H9 (cell line): ENCODE measurements at regions not wholly inside any gene's neighbourhood (a gene's known extent, or its start where the extent isn't known, plus 50 kb on each side); places are given as distances from the start of the nearest gene placed in this dataset.
"Not testable (repeated sequence)": the region's sequence is repeated elsewhere in the genome, so short reads cannot be mapped to it uniquely, and the experiment has no call there.

ENCODE experiments used
- DNase-seq: peaks from one replicate; pipeline ENCODE4 v3.0.0-alpha.2; 2017
- H2AFZ ChIP-seq: one replicate; pipeline ENCODE4 v1.6.1; 2013; ENCODE audit warnings: mild to moderate bottlenecking, low read length, control low read depth, moderate library complexity
- H2AK5ac ChIP-seq: 2 replicates; pipeline ENCODE4 v1.6.1; 2013; ENCODE audit warnings: low read length, control low read depth, mixed read lengths; ENCODE audit not compliant: insufficient read length
- H2BK120ac ChIP-seq: one replicate; pipeline ENCODE4 v1.6.1; 2013; ENCODE audit warnings: low read depth, mild to moderate bottlenecking, low read length, control low read depth, inconsistent platforms; ENCODE audit not compliant: poor library complexity, severe bottlenecking
- H2BK12ac ChIP-seq: 2 replicates; pipeline ENCODE4 v1.6.1; 2013; ENCODE audit warnings: low read length, control low read depth, mixed read lengths, low read depth; ENCODE audit not compliant: insufficient read length
- H2BK15ac ChIP-seq: 2 replicates; pipeline ENCODE4 v1.6.1; 2013; ENCODE audit warnings: low read depth, low read length, control low read depth
- H2BK20ac ChIP-seq: one replicate; pipeline ENCODE4 v1.6.1; 2013; ENCODE audit warnings: low read depth, mild to moderate bottlenecking, low read length, control low read depth, inconsistent platforms; ENCODE audit not compliant: poor library complexity, severe bottlenecking
- H2BK5ac ChIP-seq: 2 replicates; pipeline ENCODE4 v1.6.1; 2013; ENCODE audit warnings: low read length, control low read depth, mixed read lengths; ENCODE audit not compliant: insufficient read length
- H3K14ac ChIP-seq: 2 replicates; pipeline ENCODE4 v1.6.1; 2013; ENCODE audit warnings: low read length, control low read depth; ENCODE audit not compliant: insufficient read depth
- H3K18ac ChIP-seq: 2 replicates; pipeline ENCODE4 v1.6.1; 2013; ENCODE audit warnings: low read depth, mild to moderate bottlenecking, mixed read lengths, low read length, control low read depth; ENCODE audit not compliant: insufficient read length
- H3K23ac ChIP-seq: 2 replicates; pipeline ENCODE4 v1.6.1; 2013; ENCODE audit warnings: low read length, control low read depth, mixed read lengths, low read depth; ENCODE audit not compliant: insufficient read length
- H3K23me2 ChIP-seq: 2 replicates; pipeline ENCODE4 v1.6.1; 2013; ENCODE audit warnings: low read depth, mild to moderate bottlenecking, mixed read lengths, low read length, control low read depth; ENCODE audit not compliant: insufficient read length, poor library complexity, severe bottlenecking
- H3K27ac ChIP-seq: 2 replicates; pipeline ENCODE4 v1.5.1; 2013; ENCODE audit warnings: low read length, control low read depth, mixed read lengths, low read depth; ENCODE audit not compliant: insufficient read length
- H3K27me3 ChIP-seq: 2 replicates; pipeline ENCODE4 v1.6.1; 2013; ENCODE audit warnings: low read length, control low read depth, inconsistent platforms; ENCODE audit not compliant: insufficient read depth
- H3K4ac ChIP-seq: 2 replicates; pipeline ENCODE4 v1.6.1; 2013; ENCODE audit warnings: low read depth, mild to moderate bottlenecking, control low read depth, inconsistent platforms, low read length, moderate library complexity
- H3K4me1 ChIP-seq: 2 replicates; pipeline ENCODE4 v1.6.1; 2013; ENCODE audit warnings: low read length, control low read depth, inconsistent platforms; ENCODE audit not compliant: insufficient read depth
- H3K4me2 ChIP-seq: 2 replicates; pipeline ENCODE4 v1.6.1; 2013; ENCODE audit warnings: low read length, control low read depth, mixed read lengths; ENCODE audit not compliant: insufficient read length, insufficient read depth
- H3K56ac ChIP-seq: 2 replicates; pipeline ENCODE4 v1.6.1; 2013; ENCODE audit warnings: low read depth, mild to moderate bottlenecking, mixed read lengths, low read length, control low read depth; ENCODE audit not compliant: insufficient read length
- H3K79me1 ChIP-seq: 2 replicates; pipeline ENCODE4 v1.6.1; 2013; ENCODE audit warnings: low read depth, mild to moderate bottlenecking, moderate library complexity, low read length, control low read depth, inconsistent platforms; ENCODE audit not compliant: insufficient read depth, poor library complexity, severe bottlenecking
- H3K79me2 ChIP-seq: 2 replicates; pipeline ENCODE4 v1.6.1; 2013; ENCODE audit warnings: low read length, control low read depth, inconsistent platforms; ENCODE audit not compliant: insufficient read depth
- H3K9ac ChIP-seq: 2 replicates; pipeline ENCODE4 v1.6.1; 2013; ENCODE audit warnings: low read length, control low read depth, mixed read lengths; ENCODE audit not compliant: insufficient read length; ENCODE audit errors: extremely low read depth
- H3K9me3 ChIP-seq: one replicate; pipeline ENCODE4 v1.6.1; 2013; ENCODE audit warnings: low read depth, low read length, inconsistent platforms; ENCODE audit not compliant: control insufficient read depth
- H3T11ph ChIP-seq: one replicate; pipeline ENCODE4 v1.6.1; 2013; ENCODE audit warnings: mild to moderate bottlenecking, low read length, control low read depth, inconsistent platforms
- H4K20me1 ChIP-seq: one replicate; pipeline ENCODE4 v1.6.1; 2013; ENCODE audit not compliant: control insufficient read depth, insufficient read length, insufficient read depth
- H4K5ac ChIP-seq: 2 replicates; pipeline ENCODE4 v1.6.1; 2013; ENCODE audit warnings: low read depth, mild to moderate bottlenecking, mixed read lengths, low read length, control low read depth; ENCODE audit not compliant: insufficient read length
- H4K8ac ChIP-seq: replicated peaks from 2 replicates; pipeline ENCODE4 v1.6.1; 2013; ENCODE audit warnings: low read length, control low read depth, mixed read lengths, low read depth; ENCODE audit not compliant: insufficient read length
- H4K91ac ChIP-seq: 2 replicates; pipeline ENCODE4 v1.6.1; 2013; ENCODE audit warnings: low read depth, mild to moderate bottlenecking, moderate library complexity, mixed read lengths, low read length, control low read depth; ENCODE audit not compliant: insufficient read length
- H3K27ac Mint-ChIP-seq, 3 experiments: 2 replicates in 2 of 3; 3 replicates in 1 of 3; pipeline ENCODE4 v1.8.0; 2020 to 2021; ENCODE audit warnings: mixed read lengths in 3 of 3, mild to moderate bottlenecking in 1 of 3, moderate library complexity in 1 of 3
- H3K27me3 Mint-ChIP-seq: 2 replicates; pipeline ENCODE4 v1.8.0; 2021; ENCODE audit warnings: low read depth, mild to moderate bottlenecking, moderate library complexity, mixed read lengths
- H3K36me3 Mint-ChIP-seq, 3 experiments: 2 replicates in 2 of 3; 3 replicates in 1 of 3; pipeline ENCODE4 v1.8.0; 2020 to 2021; ENCODE audit warnings: low read depth in 3 of 3, mixed read lengths in 3 of 3; ENCODE audit not compliant: insufficient read depth in 1 of 3
- H3K4me1 Mint-ChIP-seq, 2 experiments: 2 replicates each; pipeline ENCODE4 v1.8.0; 2020; ENCODE audit warnings: mixed read lengths in 2 of 2
- H3K4me3 Mint-ChIP-seq, 2 experiments: 2 replicates in 1 of 2; 3 replicates in 1 of 2; pipeline ENCODE4 v1.8.0; 2020 to 2021; ENCODE audit warnings: mild to moderate bottlenecking in 2 of 2, mixed read lengths in 2 of 2, moderate library complexity in 1 of 2
- H3K9me3 Mint-ChIP-seq, 2 experiments: 2 replicates in 1 of 2; 3 replicates in 1 of 2; pipeline ENCODE4 v1.8.0; 2020; ENCODE audit warnings: mild to moderate bottlenecking in 2 of 2, mixed read lengths in 2 of 2, moderate library complexity in 1 of 2
- WGBS: extraction: QIAGEN DNeasy Blood & Tissue Kit; methylation state at CpG from one replicate; pipeline ENCODE4 v1.1.7; 2013; ENCODE audit warnings: missing lambda C conversion rate, low lambda C conversion rate, mixed read lengths; ENCODE audit not compliant: insufficient read length; ENCODE audit errors: extremely low coverage; 5-methylcytosine and 5-hydroxymethylcytosine counted together

- H3K4me3 Mint-ChIP-seq, H3K79me1 ChIP-seq, H3K36me3 Mint-ChIP-seq, H4K20me1 ChIP-seq, H2BK15ac ChIP-seq, H3K27me3 ChIP-seq, H3K4me2 ChIP-seq, H2AK5ac ChIP-seq, H4K8ac ChIP-seq, H3K23ac ChIP-seq, H2BK120ac ChIP-seq, H3K9me3 Mint-ChIP-seq, H2BK5ac ChIP-seq, H3K27me3 Mint-ChIP-seq, H4K91ac ChIP-seq, H3K79me2 ChIP-seq, H3K14ac ChIP-seq, H3K9ac ChIP-seq, H3K4me1 Mint-ChIP-seq, H3K4ac ChIP-seq, H3K27ac ChIP-seq, H2BK20ac ChIP-seq, H3K27ac Mint-ChIP-seq, H3K4me1 ChIP-seq, H3K56ac ChIP-seq, DNase-seq, H3K23me2 ChIP-seq, H2AFZ ChIP-seq, H4K5ac ChIP-seq, H3K18ac ChIP-seq, H2BK12ac ChIP-seq, H3K9me3 ChIP-seq, H3T11ph ChIP-seq: not testable (repeated sequence)
- whole genome bisulfite sequencing, result no CpG with 5 or more reads among the region's 8 CpGs
Observed at GRCh38 chr22:21150863-21151262, 105.1 kb downstream of the LRRC74B start.

DNA sequence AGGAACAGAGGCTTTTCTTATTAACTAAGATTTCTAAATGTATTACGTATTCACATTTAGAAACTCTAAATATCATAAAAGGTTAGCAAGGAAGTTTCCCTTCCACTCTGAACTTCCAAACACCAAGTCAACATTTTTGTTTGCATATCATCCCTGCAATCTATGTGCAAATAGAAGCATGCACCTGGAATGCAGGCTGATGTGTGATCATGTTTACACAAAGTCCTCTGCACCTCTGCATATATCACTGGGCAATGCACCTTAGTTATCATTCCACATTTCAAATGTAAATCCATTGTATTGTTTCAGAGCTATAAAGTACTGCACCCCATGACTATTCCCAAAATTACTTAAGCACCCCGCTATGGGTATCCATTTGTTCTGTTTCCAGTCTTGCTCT, 142.1 kb downstream of the LRRC74B start:
- H3K79me1 ChIP-seq, H3K4me1 Mint-ChIP-seq, H3K27me3 Mint-ChIP-seq, H3K9me3 ChIP-seq, H3K27ac Mint-ChIP-seq, H3K79me2 ChIP-seq, H3K23ac ChIP-seq, H4K91ac ChIP-seq, H3K14ac ChIP-seq, H4K5ac ChIP-seq, H3K27me3 ChIP-seq, H3K9me3 Mint-ChIP-seq, H3K4me2 ChIP-seq, H3K18ac ChIP-seq, H3K23me2 ChIP-seq, H2BK5ac ChIP-seq, H3K9ac ChIP-seq, DNase-seq, H3K27ac ChIP-seq, H3T11ph ChIP-seq, H3K4ac ChIP-seq, H3K4me1 ChIP-seq, H2AFZ ChIP-seq, H3K36me3 Mint-ChIP-seq, H3K56ac ChIP-seq, H2BK15ac ChIP-seq, H2BK12ac ChIP-seq, H3K4me3 Mint-ChIP-seq, H4K8ac ChIP-seq, H2BK120ac ChIP-seq, H2BK20ac ChIP-seq, H4K20me1 ChIP-seq, H2AK5ac ChIP-seq: not testable (repeated sequence)
- WGBS, result no CpG with 5 or more reads among the region's 2 CpGs

DNA sequence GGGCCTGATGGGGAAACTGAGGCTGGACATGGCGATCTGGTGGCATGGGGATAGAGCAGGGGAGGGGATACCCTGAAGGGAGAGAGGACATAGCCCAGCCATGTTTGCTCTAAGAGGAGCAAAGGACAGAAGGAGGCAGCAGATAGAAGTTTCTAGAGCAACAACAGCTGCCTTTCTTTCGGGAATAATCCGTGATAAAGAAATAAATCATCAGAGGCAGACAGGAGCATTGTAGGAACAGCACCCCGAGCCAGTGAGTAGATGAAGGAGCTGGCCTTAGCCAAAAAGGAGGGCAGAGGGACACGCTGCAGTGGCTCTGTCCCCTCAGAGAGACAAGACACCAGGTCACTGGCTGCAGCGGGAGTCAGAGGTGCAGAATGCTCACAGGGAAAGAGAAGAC, 166.3 kb downstream of the LRRC74B start:
- H4K20me1 ChIP-seq, H2BK15ac ChIP-seq, H3K4me1 ChIP-seq, H3K9ac ChIP-seq, DNase-seq, H4K91ac ChIP-seq, H2AK5ac ChIP-seq, H3K27me3 Mint-ChIP-seq, H2BK5ac ChIP-seq, H3K27me3 ChIP-seq, H3T11ph ChIP-seq, H3K9me3 Mint-ChIP-seq, H3K4me2 ChIP-seq, H3K27ac ChIP-seq, H3K79me1 ChIP-seq, H3K36me3 Mint-ChIP-seq, H3K4me3 Mint-ChIP-seq, H2BK20ac ChIP-seq, H3K18ac ChIP-seq, H3K14ac ChIP-seq, H3K23me2 ChIP-seq, H3K9me3 ChIP-seq, H3K4ac ChIP-seq, H4K8ac ChIP-seq, H3K79me2 ChIP-seq, H3K27ac Mint-ChIP-seq, H3K56ac ChIP-seq, H2BK120ac ChIP-seq, H3K23ac ChIP-seq, H4K5ac ChIP-seq, H3K4me1 Mint-ChIP-seq, H2AFZ ChIP-seq, H2BK12ac ChIP-seq: not testable (repeated sequence)
- no CpG with 5 or more reads among the region's 6 CpGs for WGBS
